ENCODE measurements at regions not wholly inside any gene's neighbourhood (a gene's known extent, or its start where the extent isn't known, plus 50 kb on each side); places are given as distances from the start of the nearest gene placed in this dataset.

GRCh38 chr1:192489047-192489446 is 86.5 kb upstream of the RGS1 start:
- H3K9me3 ChIP-seq (ENCODE audit: insufficient read depth, low read length), result no peaks in the 10 kb centered on the region

GRCh38 chr1:192489748-192490147 is 85.8 kb upstream of the RGS1 start:
- H3K9me2 ChIP-seq (replicated peaks; ENCODE audit: insufficient read depth, low read length), result no peaks in the 10 kb centered on the region
- no peaks in the 10 kb centered on the region for H3K79me2 ChIP-seq (ENCODE audit: insufficient read depth, low read length)
- H3K4me3 ChIP-seq (ENCODE audit: insufficient read depth, low read length, poor library complexity, severe bottlenecking), result no peak overlapping the region
- no peaks in the 10 kb centered on the region for H4K20me1 ChIP-seq (ENCODE audit: low read depth, low read length)
- H3K27ac ChIP-seq (ENCODE audit: low read depth, low read length), result no peak overlapping the region
- H3K9me3 ChIP-seq (ENCODE audit: insufficient read depth, low read length), result no peaks in the 10 kb centered on the region
- H2AFZ ChIP-seq (ENCODE audit: low read depth, low read length, severe bottlenecking), result no peak overlapping the region
- no peaks in the 10 kb centered on the region for H3K27me3 ChIP-seq (ENCODE audit: low read length)
- no peaks in the 10 kb centered on the region for H3K36me3 ChIP-seq (ENCODE audit: low read length)
- no peak for TF ChIP-seq EZH2phosphoT487 (conservative IDR thresholded peaks at IDR 0.05; ENCODE audit: low read length)
- no peak for TF ChIP-seq CTCF (IDR thresholded peaks at IDR 0.05; ENCODE audit: insufficient read depth, low read length, poor library complexity, severe bottlenecking)
- H3K9ac ChIP-seq (ENCODE audit: low read length), result no peak overlapping the region
- H3K4me2 ChIP-seq (ENCODE audit: low read depth, low read length, poor library complexity, severe bottlenecking), result no peak overlapping the region
- no peaks in the 10 kb centered on the region for H3F3A ChIP-seq (ENCODE audit: insufficient read depth)

More at GRCh38 chr1:192489047-192489446, 86.5 kb upstream of the RGS1 start:
- Histone ChIP-seq H3K4me3 (ENCODE audit: insufficient read depth, low read length, poor library complexity, severe bottlenecking) (no peak overlapping the region), H3K4me2 (ENCODE audit: low read depth, low read length, poor library complexity, severe bottlenecking) (no peak overlapping the region), H3K27ac (ENCODE audit: low read depth, low read length) (no peak overlapping the region), H3K27me3 (ENCODE audit: low read length) (no peaks in the 10 kb centered on the region), H3K79me2 (ENCODE audit: insufficient read depth, low read length) (no peaks in the 10 kb centered on the region), H3F3A (ENCODE audit: insufficient read depth) (no peaks in the 10 kb centered on the region), H3K9me2 (replicated peaks; ENCODE audit: insufficient read depth, low read length) (no peaks in the 10 kb centered on the region), H3K9ac (ENCODE audit: low read length) (no peak overlapping the region), H4K20me1 (ENCODE audit: low read depth, low read length) (no peaks in the 10 kb centered on the region), H3K36me3 (ENCODE audit: low read length) (no peaks in the 10 kb centered on the region), H2AFZ (ENCODE audit: low read depth, low read length, severe bottlenecking) (no peak overlapping the region)
- TF ChIP-seq EZH2phosphoT487 (conservative IDR thresholded peaks at IDR 0.05; ENCODE audit: low read length) (no peak), CTCF (IDR thresholded peaks at IDR 0.05; ENCODE audit: insufficient read depth, low read length, poor library complexity, severe bottlenecking) (no peak)

GRCh38 chr1:192491804-192492554 is 83.6 kb upstream of the RGS1 start:
- H3K9me3 ChIP-seq (ENCODE audit: insufficient read depth, low read length), result no peaks in the 10 kb centered on the region
- no peak overlapping the region for H3K27ac ChIP-seq (ENCODE audit: low read depth, low read length)
- no peak overlapping the region for H3K9ac ChIP-seq (ENCODE audit: low read length)
- H3K4me3 ChIP-seq (ENCODE audit: insufficient read depth, low read length, poor library complexity, severe bottlenecking), result no peak overlapping the region
- TF ChIP-seq CTCF (IDR thresholded peaks at IDR 0.05; ENCODE audit: insufficient read depth, low read length, poor library complexity, severe bottlenecking) (no peak), EZH2phosphoT487 (conservative IDR thresholded peaks at IDR 0.05; ENCODE audit: low read length) (no peak)
- H3F3A ChIP-seq (ENCODE audit: insufficient read depth), result no peaks in the 10 kb centered on the region
- H3K36me3 ChIP-seq (ENCODE audit: low read length), result no peaks in the 10 kb centered on the region
- H3K9me2 ChIP-seq (replicated peaks; ENCODE audit: insufficient read depth, low read length), result no peaks in the 10 kb centered on the region
- H3K79me2 ChIP-seq (ENCODE audit: insufficient read depth, low read length), result no peaks in the 10 kb centered on the region
- H4K20me1 ChIP-seq (ENCODE audit: low read depth, low read length), result no peaks in the 10 kb centered on the region
- H3K4me2 ChIP-seq (ENCODE audit: low read depth, low read length, poor library complexity, severe bottlenecking), result no peak overlapping the region
- H2AFZ ChIP-seq (ENCODE audit: low read depth, low read length, severe bottlenecking), result no peak overlapping the region
- H3K27me3 ChIP-seq (ENCODE audit: low read length), result no peaks in the 10 kb centered on the region
